GM12878 (cell line): ENCODE measurements at regions not wholly inside any gene's neighbourhood (a gene's known extent, or its start where the extent isn't known, plus 50 kb on each side); places are given as distances from the start of the nearest gene placed in this dataset.

ENCODE experiments used
- ATAC-seq: fragments of 200-7000 bp; cut with Tn5 transposase; 3 replicates; pipeline ENCODE4 v1.9.1; 2020; ENCODE audit warnings: mild to moderate bottlenecking, moderate library complexity
- BruUV-seq: library from RNA; stranded (reverse); fragments of 400-500 nt; replicated peaks from 2 replicates; lab custom pipeline; 2021; lab: Mats Ljungman, UMichigan
- CTCF ChIA-PET: fragments of 300-600 bp; sonication (Branson Sonifier 250); formaldehyde crosslinking; extraction: SDS; loops from one replicate; lab custom pipeline; 2021; ENCODE audit warnings: inconsistent platforms; lab: Yijun Ruan, JAX
- POLR2A ChIA-PET: fragments of 350-600 bp; formaldehyde crosslinking; extraction: SDS; loops from one replicate; lab custom pipeline; 2021; ENCODE audit warnings: inconsistent platforms; lab: Charles Lee
- RAD21 ChIA-PET: fragments of 300-600 bp; sonication (Branson Sonifier 250); formaldehyde crosslinking; loops from one replicate; lab custom pipeline; 2023; ENCODE audit warnings: antibody characterized with exemption; ENCODE audit not compliant: unreplicated experiment; lab: Charles Lee
- SMC1A ChIA-PET: fragments of 300-600 bp; sonication (Branson Sonifier 250); formaldehyde crosslinking; loops from one replicate; lab custom pipeline; 2023; ENCODE audit not compliant: unreplicated experiment, uncharacterized antibody; lab: Charles Lee
- DNase-seq: peaks from one replicate; pipeline ENCODE4 v3.0.0-alpha.2; 2011; ENCODE audit warnings: low read depth, low spot score
- FAIRE-seq: peaks from 3 replicates; lab custom pipeline; 2011; peaks lifted over from hg19 to GRCh38; lab: Jason Lieb, UNC
- H2AFZ ChIP-seq: 2 replicates; pipeline ENCODE4 v1.6.0; 2011; ENCODE audit warnings: low read depth, low read length, control low read depth; ENCODE audit not compliant: control insufficient read depth
- H3K27ac ChIP-seq: 2 replicates; pipeline ENCODE4 v1.5.1; 2011; ENCODE audit warnings: control low read depth; ENCODE audit not compliant: control insufficient read depth, insufficient read depth
- H3K27me3 ChIP-seq, 2 experiments: replicated peaks in 1 of 2; 2 replicates each; pipeline versions ENCODE4 v1.6.0 to v1.6.1; 2011; ENCODE audit warnings: low read length in 1 of 2; ENCODE audit not compliant: control insufficient read depth in 2 of 2, insufficient read depth in 2 of 2
- H3K36me3 ChIP-seq, 2 experiments: 2 replicates each; pipeline ENCODE4 v1.5.1; 2011; ENCODE audit warnings: low read length in 1 of 2; ENCODE audit not compliant: control insufficient read depth in 2 of 2, insufficient read depth in 2 of 2
- H3K4me1 ChIP-seq: 2 replicates; pipeline ENCODE4 v1.6.1; 2011; ENCODE audit warnings: mild to moderate bottlenecking, low read length, moderate library complexity, mixed read lengths; ENCODE audit not compliant: control insufficient read depth, insufficient read depth
- H3K4me2 ChIP-seq: 2 replicates; pipeline ENCODE4 v1.6.0; 2011; ENCODE audit warnings: control low read depth; ENCODE audit not compliant: control insufficient read depth, insufficient read depth
- H3K4me3 ChIP-seq: fragments of 200-600 bp; sonication (generic); 2 replicates; pipeline ENCODE4 v1.5.1; 2016
- H3K79me2 ChIP-seq: 2 replicates; pipeline ENCODE4 v1.6.0; 2011; ENCODE audit warnings: low read length; ENCODE audit not compliant: control insufficient read depth, insufficient read depth
- H3K9ac ChIP-seq: 2 replicates; pipeline ENCODE4 v1.8.0; 2011; ENCODE audit warnings: low read length, control low read depth, mixed read lengths; ENCODE audit not compliant: control insufficient read depth, insufficient read depth
- H3K9me3 ChIP-seq: replicated peaks from 3 replicates; pipeline ENCODE4 v1.5.1; 2011; ENCODE audit warnings: mild to moderate bottlenecking, low read length; ENCODE audit not compliant: control insufficient read depth, insufficient read depth
- H4K20me1 ChIP-seq: 2 replicates; pipeline ENCODE4 v1.6.0; 2011; ENCODE audit not compliant: control insufficient read depth, insufficient read depth
- KAT2A ChIP-seq: conservative IDR thresholded peaks from 2 replicates; pipeline ENCODE4 v1.6.1; 2011; ENCODE audit warnings: low read depth, low read length; ENCODE audit not compliant: control insufficient read depth
- SIN3A ChIP-seq: IDR thresholded peaks from 2 replicates; pipeline ENCODE4 v1.6.1; 2012; ENCODE audit warnings: low read depth, low read length, improper control_type of control experiment
- SMC3 ChIP-seq: IDR thresholded peaks from 2 replicates; pipeline ENCODE4 v1.6.1; 2011; ENCODE audit warnings: low read length, improper control_type of control experiment, borderline replicate concordance
- WGBS: methylation state at CpG from one replicate; pipeline ENCODE4 v1.1.6; 2016; ENCODE audit warnings: low lambda C conversion rate; ENCODE audit not compliant: insufficient replicate concordance, insufficient coverage; ENCODE audit errors: missing lambda C conversion rate; 5-methylcytosine and 5-hydroxymethylcytosine counted together
- in situ Hi-C: fragments of 300-500 bp; cut with MboI; formaldehyde crosslinking; loops from 9 replicates; pipeline ENCODE4 v1.14.3; 2018; ENCODE audit warnings: mixed read lengths
- intact Hi-C: fragments of 100-400 bp; cut with micrococcal nuclease; formaldehyde crosslinking; loops from one replicate; pipeline ENCODE4 v1.14.2; 2022; ENCODE audit not compliant: unreplicated experiment
- TF ChIP-seq, protein P1 (sequence below): fragments of 450-650 bp; IDR thresholded peaks from 2 replicates; pipeline ENCODE4 v1.6.1; 2017; ENCODE audit warnings: low read depth, mild to moderate bottlenecking, moderate library complexity
- TF ChIP-seq, protein P2 (sequence below): fragments of 450-650 bp; IDR thresholded peaks from 2 replicates; pipeline ENCODE4 v1.6.1; 2017; ENCODE audit warnings: mild to moderate bottlenecking
- TF ChIP-seq, protein P3 (sequence below): IDR thresholded peaks from 2 replicates; pipeline ENCODE4 v1.6.1; 2012; ENCODE audit warnings: low read depth, low read length, improper control_type of control experiment

DNA sequence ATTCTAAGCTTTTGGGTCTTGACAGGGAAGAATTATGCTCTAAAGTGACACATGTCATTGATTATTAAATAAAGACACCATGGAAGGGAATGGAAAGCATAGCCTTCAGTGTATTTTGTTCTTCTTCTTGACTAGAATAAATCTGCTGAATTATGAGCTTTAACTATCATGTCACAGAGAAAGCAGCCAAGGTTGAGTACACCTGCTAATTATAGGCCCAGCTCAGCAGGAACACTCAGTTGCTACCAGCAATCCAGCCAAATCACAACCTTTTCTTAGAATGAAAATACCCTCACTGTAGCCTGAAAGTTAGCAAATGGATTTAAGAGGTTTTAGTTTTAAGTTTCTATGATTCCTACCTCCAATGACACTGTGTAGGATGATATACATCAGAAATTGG lies 225.3 kb upstream of the RHOBTB1 start (continued):
- TF ChIP-seq SIN3A (no peak), KAT2A (no peak), SMC3 (no peak)
- TF ChIP-seq, protein P1, sequence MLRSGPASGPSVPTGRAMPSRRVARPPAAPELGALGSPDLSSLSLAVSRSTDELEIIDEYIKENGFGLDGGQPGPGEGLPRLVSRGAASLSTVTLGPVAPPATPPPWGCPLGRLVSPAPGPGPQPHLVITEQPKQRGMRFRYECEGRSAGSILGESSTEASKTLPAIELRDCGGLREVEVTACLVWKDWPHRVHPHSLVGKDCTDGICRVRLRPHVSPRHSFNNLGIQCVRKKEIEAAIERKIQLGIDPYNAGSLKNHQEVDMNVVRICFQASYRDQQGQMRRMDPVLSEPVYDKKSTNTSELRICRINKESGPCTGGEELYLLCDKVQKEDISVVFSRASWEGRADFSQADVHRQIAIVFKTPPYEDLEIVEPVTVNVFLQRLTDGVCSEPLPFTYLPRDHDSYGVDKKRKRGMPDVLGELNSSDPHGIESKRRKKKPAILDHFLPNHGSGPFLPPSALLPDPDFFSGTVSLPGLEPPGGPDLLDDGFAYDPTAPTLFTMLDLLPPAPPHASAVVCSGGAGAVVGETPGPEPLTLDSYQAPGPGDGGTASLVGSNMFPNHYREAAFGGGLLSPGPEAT: no peak

DNA sequence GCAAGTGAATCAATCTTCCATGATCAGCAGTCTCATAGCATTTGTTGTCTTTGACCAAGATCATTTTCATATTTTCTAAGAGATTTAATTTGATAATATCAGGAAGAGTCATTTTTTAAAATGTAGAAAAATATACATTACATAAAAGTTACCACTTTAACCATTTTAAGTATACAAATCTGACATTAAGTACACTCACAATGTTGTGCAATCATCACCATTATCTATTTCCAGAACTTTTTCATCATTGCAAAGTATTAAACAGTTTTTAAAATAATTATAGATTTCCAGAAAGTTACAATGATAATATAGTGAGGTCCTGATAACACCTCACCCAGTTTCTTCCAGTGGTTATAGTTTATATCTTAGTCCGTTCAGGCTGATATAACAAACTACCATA lies 222.5 kb upstream of the RHOBTB1 start:
- POLR2A ChIA-PET: no interaction called here
- H3K9ac ChIP-seq: no peak overlapping the region
- 53% methylated on average over 1 of the region's 1 CpG for WGBS
- no peaks in the 10 kb centered on the region for H3K4me1 ChIP-seq
- TF ChIP-seq, protein P2, sequence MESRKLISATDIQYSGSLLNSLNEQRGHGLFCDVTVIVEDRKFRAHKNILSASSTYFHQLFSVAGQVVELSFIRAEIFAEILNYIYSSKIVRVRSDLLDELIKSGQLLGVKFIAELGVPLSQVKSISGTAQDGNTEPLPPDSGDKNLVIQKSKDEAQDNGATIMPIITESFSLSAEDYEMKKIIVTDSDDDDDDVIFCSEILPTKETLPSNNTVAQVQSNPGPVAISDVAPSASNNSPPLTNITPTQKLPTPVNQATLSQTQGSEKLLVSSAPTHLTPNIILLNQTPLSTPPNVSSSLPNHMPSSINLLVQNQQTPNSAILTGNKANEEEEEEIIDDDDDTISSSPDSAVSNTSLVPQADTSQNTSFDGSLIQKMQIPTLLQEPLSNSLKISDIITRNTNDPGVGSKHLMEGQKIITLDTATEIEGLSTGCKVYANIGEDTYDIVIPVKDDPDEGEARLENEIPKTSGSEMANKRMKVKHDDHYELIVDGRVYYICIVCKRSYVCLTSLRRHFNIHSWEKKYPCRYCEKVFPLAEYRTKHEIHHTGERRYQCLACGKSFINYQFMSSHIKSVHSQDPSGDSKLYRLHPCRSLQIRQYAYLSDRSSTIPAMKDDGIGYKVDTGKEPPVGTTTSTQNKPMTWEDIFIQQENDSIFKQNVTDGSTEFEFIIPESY: no peak
- TF ChIP-seq, protein P3, sequence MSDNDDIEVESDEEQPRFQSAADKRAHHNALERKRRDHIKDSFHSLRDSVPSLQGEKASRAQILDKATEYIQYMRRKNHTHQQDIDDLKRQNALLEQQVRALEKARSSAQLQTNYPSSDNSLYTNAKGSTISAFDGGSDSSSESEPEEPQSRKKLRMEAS: no peak
- no peak for ATAC-seq
- H3K4me3 ChIP-seq: no peak overlapping the region
- no peak for DNase-seq
- no peaks in the 10 kb centered on the region for H3K79me2 ChIP-seq
- CTCF ChIA-PET: no interaction called here
- in situ Hi-C loops (no loop called here), intact Hi-C loops (no loop called here)
- RAD21 ChIA-PET: no interaction called here
- BruUV-seq: no TSS peak
- H3K36me3 ChIP-seq: no peaks in the 10 kb centered on the region
- H3K27me3 ChIP-seq: no peaks in the 10 kb centered on the region; a peak in 1 of 4 replicates
- no peak for FAIRE-seq
- H3K4me2 ChIP-seq: no peak overlapping the region
- SMC1A ChIA-PET: no interaction called here
- no peaks in the 10 kb centered on the region for H3K9me3 ChIP-seq
- no peak overlapping the region for H2AFZ ChIP-seq
- no peaks in the 10 kb centered on the region for H4K20me1 ChIP-seq
- H3K27ac ChIP-seq: no peak overlapping the region
